Spleen (tissue), 11 donors: ENCODE measurements at regions not wholly inside any gene's neighbourhood (a gene's known extent, or its start where the extent isn't known, plus 50 kb on each side); places are given as distances from the start of the nearest gene placed in this dataset.

Experiments
- DNase-seq: peaks from one replicate; pipeline ENCODE4 v3.0.0-alpha.2; 2020
- H3K27ac ChIP-seq, 8 donors: fragments of 200-600 bp; sonication (generic) in 7 of 8; 1 replicate in 4 of 8; 2 replicates in 4 of 8; pipeline versions ENCODE4 v1.5.0 to v1.8.0; 2016 to 2021; ENCODE audit warnings: inconsistent platforms in 4 of 8, mild to moderate bottlenecking in 4 of 8, moderate library complexity in 1 of 8
- H3K27me3 ChIP-seq, 7 donors: fragments of 200-600 bp; sonication (generic) in 6 of 7; replicated peaks in 1 of 7; 1 replicate in 4 of 7; 2 replicates in 3 of 7; pipeline versions ENCODE4 v1.5.0 to v1.8.0; 2016 to 2021; ENCODE audit warnings: inconsistent platforms in 3 of 7, mild to moderate bottlenecking in 1 of 7
- H3K36me3 ChIP-seq, 6 donors: fragments of 200-600 bp; sonication (generic) in 5 of 6; 1 replicate in 4 of 6; 2 replicates in 2 of 6; pipeline versions ENCODE4 v1.5.0 to v1.8.0; 2016 to 2021; ENCODE audit warnings: inconsistent platforms in 2 of 6
- H3K4me1 ChIP-seq, 6 donors: fragments of 200-600 bp; sonication (generic) in 5 of 6; 1 replicate in 3 of 6; 2 replicates in 3 of 6; pipeline versions ENCODE4 v1.5.0 to v1.8.0; 2016 to 2021; ENCODE audit warnings: inconsistent platforms in 3 of 6
- H3K4me3 ChIP-seq, 8 donors: fragments of 200-600 bp; sonication (generic) in 7 of 8; 1 replicate in 4 of 8; 2 replicates in 4 of 8; pipeline versions ENCODE4 v1.5.0 to v1.8.0; 2016 to 2021; ENCODE audit warnings: inconsistent platforms in 4 of 8, mild to moderate bottlenecking in 4 of 8, moderate library complexity in 2 of 8
- H3K9me3 ChIP-seq, 8 donors: fragments of 200-600 bp; sonication (generic) in 7 of 8; 1 replicate in 4 of 8; 2 replicates in 4 of 8; pipeline versions ENCODE4 v1.5.0 to v1.8.0; 2016 to 2021; ENCODE audit warnings: inconsistent platforms in 4 of 8
- POLR2A ChIP-seq, 3 donors: fragments of 450-650 bp; IDR thresholded peaks; one replicate each; pipeline ENCODE4 v1.5.1; 2017; ENCODE audit warnings: antibody characterized with exemption in 3 of 3, mild to moderate bottlenecking in 1 of 3
- POLR2AphosphoS5 ChIP-seq, 3 donors: sonication (generic); formaldehyde crosslinking; IDR thresholded peaks; one replicate each; pipeline ENCODE4 v1.5.1; 2017; ENCODE audit warnings: antibody characterized with exemption in 3 of 3
- WGBS, 5 donors: extraction: QIAGEN DNeasy Blood & Tissue Kit in 3 of 5; methylation state at CpG; one replicate each; pipeline versions ENCODE4 v1.1.5 to v1.1.7; 2013 to 2018; 5-methylcytosine and 5-hydroxymethylcytosine counted together
- intact Hi-C: fragments of 100-400 bp; cut with DNase I; formaldehyde crosslinking; loops from one replicate; pipeline ENCODE4 v1.15.0; 2023; ENCODE audit warnings: low total_unique reads
- TF ChIP-seq, protein P1 (sequence below), 11 experiments: fragments of 200-600 bp in 7 of 11; fragments of 450-650 bp in 4 of 11; sonication (generic) in 4 of 11; IDR thresholded peaks in 8 of 11; conservative IDR thresholded peaks in 3 of 11; 1 replicate in 7 of 11; 2 replicates in 4 of 11; pipeline versions ENCODE4 v1.4.0 to v1.8.0; 2016 to 2021; ENCODE audit warnings: antibody characterized with exemption in 11 of 11, inconsistent platforms in 4 of 11, mild to moderate bottlenecking in 1 of 11
- donor health status: healthy with polysubstance abuse.
- donor health status: DM: no; HTN: no; CAD: no; lungs with moderate emphysema.
- donor health status: DM: no; HTN: no; CAD: no.
- donor health status: Bipolar disorder and iron deficiency.
- donor health status: healthy.
- donor health status: DM: no; HTN: no; CAD: no.
- donor health status: DM: yes; HTN: yes; CAD: no.

DNA sequence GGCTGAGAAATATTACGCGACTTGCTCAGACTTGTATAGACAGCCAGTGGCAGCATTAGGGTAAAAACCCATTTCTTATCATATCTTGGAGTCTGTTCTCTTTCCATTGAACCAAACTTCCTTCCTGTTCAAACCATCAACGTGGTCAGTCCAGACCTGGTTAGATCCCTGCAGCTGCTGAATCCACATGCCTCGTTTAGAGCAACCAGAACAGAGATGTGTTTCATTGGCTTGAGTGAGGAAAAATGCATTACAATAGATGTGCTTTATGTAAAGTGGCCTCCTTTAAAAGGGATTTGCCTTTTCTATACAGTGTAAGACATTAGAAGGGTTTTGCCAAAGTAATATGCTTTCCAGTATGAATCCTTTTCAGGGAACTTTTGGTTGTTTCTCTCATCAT is 232.4 kb downstream of the MEIS1 start:
- DNase-seq = no peak
- 46 to 57% (median 50%) methylated on average over 4 of the region's 4 CpGs for WGBS, 5 donors
- intact Hi-C loops = no loop called here
- TF ChIP-seq POLR2A (IDR thresholded peaks at IDR 0.05) = no peak
- TF ChIP-seq, protein P1, sequence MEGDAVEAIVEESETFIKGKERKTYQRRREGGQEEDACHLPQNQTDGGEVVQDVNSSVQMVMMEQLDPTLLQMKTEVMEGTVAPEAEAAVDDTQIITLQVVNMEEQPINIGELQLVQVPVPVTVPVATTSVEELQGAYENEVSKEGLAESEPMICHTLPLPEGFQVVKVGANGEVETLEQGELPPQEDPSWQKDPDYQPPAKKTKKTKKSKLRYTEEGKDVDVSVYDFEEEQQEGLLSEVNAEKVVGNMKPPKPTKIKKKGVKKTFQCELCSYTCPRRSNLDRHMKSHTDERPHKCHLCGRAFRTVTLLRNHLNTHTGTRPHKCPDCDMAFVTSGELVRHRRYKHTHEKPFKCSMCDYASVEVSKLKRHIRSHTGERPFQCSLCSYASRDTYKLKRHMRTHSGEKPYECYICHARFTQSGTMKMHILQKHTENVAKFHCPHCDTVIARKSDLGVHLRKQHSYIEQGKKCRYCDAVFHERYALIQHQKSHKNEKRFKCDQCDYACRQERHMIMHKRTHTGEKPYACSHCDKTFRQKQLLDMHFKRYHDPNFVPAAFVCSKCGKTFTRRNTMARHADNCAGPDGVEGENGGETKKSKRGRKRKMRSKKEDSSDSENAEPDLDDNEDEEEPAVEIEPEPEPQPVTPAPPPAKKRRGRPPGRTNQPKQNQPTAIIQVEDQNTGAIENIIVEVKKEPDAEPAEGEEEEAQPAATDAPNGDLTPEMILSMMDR (IDR thresholded peaks at IDR 0.05 in 8 of 11, conservative IDR thresholded peaks at IDR 0.05 in 3 of 11) = no peak
- TF ChIP-seq POLR2AphosphoS5 (IDR thresholded peaks at IDR 0.05) = no peak
- Histone ChIP-seq H3K36me3 (no peaks in the 10 kb centered on the region), H3K27me3 (no peaks in the 10 kb centered on the region), H3K4me1 (no peaks in the 10 kb centered on the region), H3K4me3 (no peak overlapping the region), H3K27ac (no peak overlapping the region), H3K9me3 (no peaks in the 10 kb centered on the region)

GRCh38 chr2:66673286-66673685 is 238.4 kb downstream of the MEIS1 start:
- H3K36me3 ChIP-seq = no peaks in the 10 kb centered on the region
- H3K4me3 ChIP-seq = no peak overlapping the region
- DNase-seq = no peak
- H3K9me3 ChIP-seq = no peaks in the 10 kb centered on the region
- no peaks in the 10 kb centered on the region for H3K4me1 ChIP-seq
- no peak for TF ChIP-seq POLR2AphosphoS5 (IDR thresholded peaks at IDR 0.05)
- TF ChIP-seq, protein P1 (IDR thresholded peaks at IDR 0.05 in 8 of 11, conservative IDR thresholded peaks at IDR 0.05 in 3 of 11) = no peak
- H3K27ac ChIP-seq = no peak overlapping the region
- intact Hi-C loops = no loop called here
- WGBS, 5 donors = 67 to 70% (median 68%) methylated on average over 2 of the region's 2 CpGs
- no peaks in the 10 kb centered on the region for H3K27me3 ChIP-seq

DNA sequence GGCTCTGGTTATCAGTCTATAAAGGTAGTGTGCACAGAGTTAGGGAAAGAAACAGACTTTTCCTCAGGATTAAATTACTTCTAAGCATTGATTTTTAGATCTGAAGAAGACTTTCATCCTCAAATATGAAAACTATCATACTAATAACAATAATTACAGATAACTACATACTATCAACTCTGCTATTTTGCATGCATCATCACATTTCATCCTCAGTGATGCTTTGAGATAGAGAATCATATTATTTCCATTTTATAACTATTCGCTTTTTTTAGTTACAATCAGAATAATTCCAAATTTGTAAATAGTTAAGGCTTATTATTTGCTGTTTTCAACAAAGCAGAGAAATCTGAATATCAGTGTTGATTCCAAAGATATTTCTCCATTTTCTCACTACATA is 239.2 kb downstream of the MEIS1 start:
- intact Hi-C loops = no loop called here
- H3K4me3 ChIP-seq = no peak overlapping the region
- no peaks in the 10 kb centered on the region for H3K36me3 ChIP-seq
- TF ChIP-seq POLR2AphosphoS5 (IDR thresholded peaks at IDR 0.05) (no peak), POLR2A (IDR thresholded peaks at IDR 0.05) (no peak)
- TF ChIP-seq, protein P1 (IDR thresholded peaks at IDR 0.05 in 8 of 11, conservative IDR thresholded peaks at IDR 0.05 in 3 of 11) = no peak
- no peak overlapping the region for H3K27ac ChIP-seq
- H3K9me3 ChIP-seq = no peaks in the 10 kb centered on the region
- H3K27me3 ChIP-seq = no peaks in the 10 kb centered on the region
- 65 to 87% (median 85%) methylated on average over 1 of the region's 1 CpG for WGBS, 5 donors
- no peaks in the 10 kb centered on the region for H3K4me1 ChIP-seq
- DNase-seq = no peak

- no peaks in the 10 kb centered on the region for H3K9me3 ChIP-seq
- no peaks in the 10 kb centered on the region for H3K4me1 ChIP-seq
- no peak for DNase-seq
- no peak overlapping the region for H3K4me3 ChIP-seq
- no peak for TF ChIP-seq POLR2A (IDR thresholded peaks at IDR 0.05)
- TF ChIP-seq POLR2AphosphoS5 (IDR thresholded peaks at IDR 0.05) = no peak
- TF ChIP-seq, protein P1 (IDR thresholded peaks at IDR 0.05 in 8 of 11, conservative IDR thresholded peaks at IDR 0.05 in 3 of 11) = no peak
- H3K36me3 ChIP-seq = no peaks in the 10 kb centered on the region
- intact Hi-C loops = no loop called here
- no peaks in the 10 kb centered on the region for H3K27me3 ChIP-seq
- 73 to 91% (median 77%) methylated on average over 1 of the region's 1 CpG for WGBS, 5 donors
- H3K27ac ChIP-seq = no peak overlapping the region
Measured at GRCh38 chr2:66675591-66675990, 240.7 kb downstream of the MEIS1 start.
